ENCODE measurements at regions not wholly inside any gene's neighbourhood (a gene's known extent, or its start where the extent isn't known, plus 50 kb on each side); places are given as distances from the start of the nearest gene placed in this dataset.

DNA sequence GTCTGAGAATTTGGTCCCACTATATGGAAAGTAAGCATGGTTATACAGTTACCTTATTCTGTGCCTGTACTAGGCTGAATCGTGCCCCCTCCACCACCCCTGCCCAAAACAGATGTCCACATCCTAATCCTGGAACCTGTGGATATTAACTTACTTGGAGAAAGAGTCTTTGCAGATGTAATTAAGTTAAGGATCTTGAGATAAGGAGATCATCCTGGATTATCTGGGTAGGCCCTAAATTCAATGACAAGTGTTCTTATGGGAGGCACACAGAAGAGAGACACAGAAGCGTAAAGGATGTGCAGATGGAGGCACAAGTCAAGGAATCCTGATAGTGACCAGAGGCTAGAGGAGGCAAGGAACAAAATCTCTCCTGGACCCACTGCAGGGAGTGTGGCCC lies 116.7 kb upstream of the MAN1A1 start:
- Histone ChIP-seq H3K27ac (ENCODE audit: control insufficient read depth, insufficient read depth, low read length) (no peak overlapping the region), H3K9me1 (ENCODE audit: control insufficient read depth, extremely low read depth, insufficient read depth, low read length) (no peaks in the 10 kb centered on the region), H4K20me1 (ENCODE audit: control insufficient read depth, extremely low read depth, insufficient read depth, low read length) (no peaks in the 10 kb centered on the region), H3K79me2 (ENCODE audit: control insufficient read depth, insufficient read depth, low read length) (no peaks in the 10 kb centered on the region), H2AFZ (ENCODE audit: control insufficient read depth, low read length) (no peak overlapping the region), H3K4me3 (ENCODE audit: control insufficient read depth in 2 of 3, extremely low read depth in 1 of 3, insufficient read depth in 2 of 3, low read depth in 1 of 3, low read length in 3 of 3) (no peak overlapping the region), H3K4me1 (ENCODE audit: control insufficient read depth, extremely low read depth, insufficient read depth, low read length) (no peaks in the 10 kb centered on the region), H3K27me3 (ENCODE audit: control insufficient read depth, extremely low read depth, insufficient read depth, low read length) (no peaks in the 10 kb centered on the region), H3K4me2 (ENCODE audit: control insufficient read depth, extremely low read depth, insufficient read depth, low read depth, low read length) (no peak overlapping the region), H3K9ac (ENCODE audit: control insufficient read depth, extremely low read depth, insufficient read depth, low read length) (no peak overlapping the region), H3K9me3 (ENCODE audit: control insufficient read depth, low read depth, low read length) (no peaks in the 10 kb centered on the region), H3K36me3 (ENCODE audit: control insufficient read depth in 2 of 2, extremely low read depth in 1 of 2, insufficient read depth in 2 of 2, low read length in 2 of 2) (no peaks in the 10 kb centered on the region)
- DNase-seq (ENCODE audit: low read depth, low spot score): no peak
- no peak for TF ChIP-seq EZH2 (IDR thresholded peaks at IDR 0.05; ENCODE audit: low read length)
- TF ChIP-seq, protein P1, sequence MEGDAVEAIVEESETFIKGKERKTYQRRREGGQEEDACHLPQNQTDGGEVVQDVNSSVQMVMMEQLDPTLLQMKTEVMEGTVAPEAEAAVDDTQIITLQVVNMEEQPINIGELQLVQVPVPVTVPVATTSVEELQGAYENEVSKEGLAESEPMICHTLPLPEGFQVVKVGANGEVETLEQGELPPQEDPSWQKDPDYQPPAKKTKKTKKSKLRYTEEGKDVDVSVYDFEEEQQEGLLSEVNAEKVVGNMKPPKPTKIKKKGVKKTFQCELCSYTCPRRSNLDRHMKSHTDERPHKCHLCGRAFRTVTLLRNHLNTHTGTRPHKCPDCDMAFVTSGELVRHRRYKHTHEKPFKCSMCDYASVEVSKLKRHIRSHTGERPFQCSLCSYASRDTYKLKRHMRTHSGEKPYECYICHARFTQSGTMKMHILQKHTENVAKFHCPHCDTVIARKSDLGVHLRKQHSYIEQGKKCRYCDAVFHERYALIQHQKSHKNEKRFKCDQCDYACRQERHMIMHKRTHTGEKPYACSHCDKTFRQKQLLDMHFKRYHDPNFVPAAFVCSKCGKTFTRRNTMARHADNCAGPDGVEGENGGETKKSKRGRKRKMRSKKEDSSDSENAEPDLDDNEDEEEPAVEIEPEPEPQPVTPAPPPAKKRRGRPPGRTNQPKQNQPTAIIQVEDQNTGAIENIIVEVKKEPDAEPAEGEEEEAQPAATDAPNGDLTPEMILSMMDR (optimal IDR thresholded peaks at IDR 0.05 in 1 of 3, IDR thresholded peaks at IDR 0.05 in 1 of 3, conservative IDR thresholded peaks at IDR 0.05 in 1 of 3; ENCODE audit: extremely low read depth in 1 of 3, insufficient read depth in 2 of 3, low read length in 3 of 3): no peak
- no peak for FAIRE-seq
- dilution Hi-C loops (cut with MboI; ENCODE audit: extremely low pct_ligation_motif_present, low sequenced_read_pairs): no loop called here

DNA sequence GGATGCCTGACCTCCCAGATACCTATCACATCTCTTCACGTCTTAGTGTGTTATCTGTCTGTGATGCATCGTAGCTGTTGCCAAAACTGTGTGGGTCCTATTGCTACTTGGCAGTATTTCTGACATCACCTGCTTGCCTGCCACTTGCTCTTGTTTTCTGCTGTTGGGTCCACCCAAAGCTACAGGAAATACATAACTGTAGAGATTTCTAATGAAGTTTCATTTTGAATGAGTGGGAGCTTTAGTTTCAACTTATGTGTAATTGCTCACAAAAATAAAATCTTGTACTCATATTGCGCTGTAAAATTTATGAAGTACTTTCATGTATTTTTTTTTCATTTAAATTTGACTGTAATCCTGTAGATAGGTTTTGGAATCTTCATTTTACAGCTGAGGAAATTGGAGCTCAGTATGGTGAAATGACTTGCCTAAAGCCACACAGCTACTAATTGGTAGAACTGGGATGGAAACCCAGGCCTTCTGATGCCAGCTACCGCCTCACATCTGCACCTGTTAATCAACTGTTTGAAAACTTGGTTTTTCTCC lies 113.6 kb upstream of the MAN1A1 start:
- Histone ChIP-seq H3K9me1 (ENCODE audit: control insufficient read depth, extremely low read depth, insufficient read depth, low read length) (no peaks in the 10 kb centered on the region), H3K79me2 (ENCODE audit: control insufficient read depth, insufficient read depth, low read length) (no peaks in the 10 kb centered on the region), H4K20me1 (ENCODE audit: control insufficient read depth, extremely low read depth, insufficient read depth, low read length) (no peaks in the 10 kb centered on the region), H3K27ac (ENCODE audit: control insufficient read depth, insufficient read depth, low read length) (no peak overlapping the region), H3K27me3 (ENCODE audit: control insufficient read depth, extremely low read depth, insufficient read depth, low read length) (no peaks in the 10 kb centered on the region), H3K9ac (ENCODE audit: control insufficient read depth, extremely low read depth, insufficient read depth, low read length) (no peak overlapping the region), H2AFZ (ENCODE audit: control insufficient read depth, low read length) (no peak overlapping the region), H3K4me3 (ENCODE audit: control insufficient read depth in 2 of 3, extremely low read depth in 1 of 3, insufficient read depth in 2 of 3, low read depth in 1 of 3, low read length in 3 of 3) (no peak overlapping the region), H3K9me3 (ENCODE audit: control insufficient read depth, low read depth, low read length) (no peaks in the 10 kb centered on the region), H3K36me3 (ENCODE audit: control insufficient read depth in 2 of 2, extremely low read depth in 1 of 2, insufficient read depth in 2 of 2, low read length in 2 of 2) (no peaks in the 10 kb centered on the region), H3K4me1 (ENCODE audit: control insufficient read depth, extremely low read depth, insufficient read depth, low read length) (no peaks in the 10 kb centered on the region), H3K4me2 (ENCODE audit: control insufficient read depth, extremely low read depth, insufficient read depth, low read depth, low read length) (no peak overlapping the region)
- FAIRE-seq (no peak), DNase-seq (ENCODE audit: low read depth, low spot score) (no peak)
- TF ChIP-seq EZH2 (IDR thresholded peaks at IDR 0.05; ENCODE audit: low read length): no peak
- TF ChIP-seq, protein P1 (optimal IDR thresholded peaks at IDR 0.05 in 1 of 3, IDR thresholded peaks at IDR 0.05 in 1 of 3, conservative IDR thresholded peaks at IDR 0.05 in 1 of 3; ENCODE audit: extremely low read depth in 1 of 3, insufficient read depth in 2 of 3, low read length in 3 of 3): no peak
- dilution Hi-C loops (cut with MboI; ENCODE audit: extremely low pct_ligation_motif_present, low sequenced_read_pairs): no loop called here

All from keratinocyte (primary cell).